Right lobe of liver (tissue), 4 donors: ENCODE measurements at regions not wholly inside any gene's neighbourhood (a gene's known extent, or its start where the extent isn't known, plus 50 kb on each side); places are given as distances from the start of the nearest gene placed in this dataset.

Source experiments
- POLR2A ChIP-seq: fragments of 450-650 bp; IDR thresholded peaks from one replicate; pipeline ENCODE4 v1.6.1; 2017; ENCODE audit warnings: antibody characterized with exemption, mild to moderate bottlenecking
- TF ChIP-seq, protein P1 (sequence below), 4 donors: fragments of 200-600 bp in 3 of 4; fragments of 450-650 bp in 1 of 4; IDR thresholded peaks; one replicate each; pipeline versions ENCODE4 v1.5.1 to v1.8.0; 2016 to 2022; ENCODE audit warnings: antibody characterized with exemption in 4 of 4, mild to moderate bottlenecking in 2 of 4
- donor health status: DM: no; HTN: no; CAD: no.
- donor health status: DM: no; HTN: no; CAD: no.
- donor health status: DM: no; HTN: yes; CAD: no.

DNA sequence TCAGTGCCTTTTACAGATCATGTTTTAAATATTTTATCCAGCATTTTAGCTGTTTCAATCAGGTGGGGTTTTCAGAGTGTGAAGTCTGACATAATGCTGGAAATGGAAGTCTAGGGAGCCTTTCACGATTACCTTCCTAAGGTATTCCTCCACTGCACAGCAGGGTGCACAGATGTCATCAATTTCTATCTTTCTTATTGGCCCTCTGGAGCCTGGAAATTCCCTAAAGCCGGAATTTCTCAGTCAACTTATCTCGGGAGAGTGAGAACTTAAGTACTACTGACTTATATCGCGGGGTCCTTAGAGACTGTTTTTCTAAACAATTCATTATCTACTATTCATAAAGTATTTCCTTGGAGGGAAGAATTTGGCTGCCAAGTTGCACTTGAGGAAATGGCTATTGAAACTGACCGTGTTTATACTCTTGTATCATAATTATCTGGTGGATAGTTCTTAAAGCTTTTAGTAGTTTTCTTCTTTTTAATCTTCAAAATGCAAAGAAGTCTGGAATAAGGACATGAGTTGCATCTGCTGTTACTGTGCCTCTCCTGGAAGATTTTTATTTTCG, 311.8 kb upstream of the B3GALT2 start:
- TF ChIP-seq, protein P1, sequence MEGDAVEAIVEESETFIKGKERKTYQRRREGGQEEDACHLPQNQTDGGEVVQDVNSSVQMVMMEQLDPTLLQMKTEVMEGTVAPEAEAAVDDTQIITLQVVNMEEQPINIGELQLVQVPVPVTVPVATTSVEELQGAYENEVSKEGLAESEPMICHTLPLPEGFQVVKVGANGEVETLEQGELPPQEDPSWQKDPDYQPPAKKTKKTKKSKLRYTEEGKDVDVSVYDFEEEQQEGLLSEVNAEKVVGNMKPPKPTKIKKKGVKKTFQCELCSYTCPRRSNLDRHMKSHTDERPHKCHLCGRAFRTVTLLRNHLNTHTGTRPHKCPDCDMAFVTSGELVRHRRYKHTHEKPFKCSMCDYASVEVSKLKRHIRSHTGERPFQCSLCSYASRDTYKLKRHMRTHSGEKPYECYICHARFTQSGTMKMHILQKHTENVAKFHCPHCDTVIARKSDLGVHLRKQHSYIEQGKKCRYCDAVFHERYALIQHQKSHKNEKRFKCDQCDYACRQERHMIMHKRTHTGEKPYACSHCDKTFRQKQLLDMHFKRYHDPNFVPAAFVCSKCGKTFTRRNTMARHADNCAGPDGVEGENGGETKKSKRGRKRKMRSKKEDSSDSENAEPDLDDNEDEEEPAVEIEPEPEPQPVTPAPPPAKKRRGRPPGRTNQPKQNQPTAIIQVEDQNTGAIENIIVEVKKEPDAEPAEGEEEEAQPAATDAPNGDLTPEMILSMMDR (IDR thresholded peaks at IDR 0.05): no peak
- no peak for TF ChIP-seq POLR2A
